Natural killer cell (primary cell): ENCODE measurements at regions not wholly inside any gene's neighbourhood (a gene's known extent, or its start where the extent isn't known, plus 50 kb on each side); places are given as distances from the start of the nearest gene placed in this dataset.

Experiments
- ATAC-seq, 3 donors: fragments of 150-1000 bp in 2 of 3; fragments of 200-7000 bp in 1 of 3; cut with Tn5 transposase; 1 replicate in 1 of 3; 2 replicates in 2 of 3; pipeline ENCODE4 v1.10.0; 2021; ENCODE audit warnings: mild to moderate bottlenecking in 2 of 3, moderate library complexity in 2 of 3
- DNase-seq, 2 donors: peaks; one replicate each; pipeline versions ENCODE4 v3.0.0 to v3.0.0-alpha.2; 2013 to 2021; ENCODE audit warnings: mixed read lengths in 1 of 2
- H3K27ac ChIP-seq: one replicate; pipeline ENCODE4 v1.5.1; 2013; ENCODE audit warnings: mild to moderate bottlenecking, low read length
- H3K27me3 ChIP-seq: one replicate; pipeline ENCODE4 v1.6.1; 2013; ENCODE audit warnings: low read length; ENCODE audit not compliant: control insufficient read depth, insufficient read depth
- H3K36me3 ChIP-seq: one replicate; pipeline ENCODE4 v1.6.1; 2013; ENCODE audit warnings: low read length; ENCODE audit not compliant: control insufficient read depth, insufficient read depth
- H3K4me1 ChIP-seq: one replicate; pipeline ENCODE4 v1.6.1; 2013; ENCODE audit warnings: low read length; ENCODE audit not compliant: control insufficient read depth, insufficient read depth
- H3K4me3 ChIP-seq: one replicate; pipeline ENCODE4 v1.5.1; 2013; ENCODE audit warnings: low read length
- H3K9me3 ChIP-seq: one replicate; pipeline ENCODE4 v1.6.1; 2013; ENCODE audit warnings: low read length; ENCODE audit not compliant: control insufficient read depth, insufficient read depth
- H3K27ac Mint-ChIP-seq, 2 donors: one replicate each; pipeline ENCODE4 v1.8.0; 2022; ENCODE audit warnings: mild to moderate bottlenecking in 2 of 2, mixed read lengths in 2 of 2, moderate library complexity in 1 of 2
- H3K27me3 Mint-ChIP-seq, 2 donors: one replicate each; pipeline ENCODE4 v1.8.0; 2022; ENCODE audit warnings: low read depth in 2 of 2, mixed read lengths in 2 of 2
- H3K36me3 Mint-ChIP-seq: one replicate; pipeline ENCODE4 v1.8.0; 2022; ENCODE audit warnings: mixed read lengths
- H3K4me1 Mint-ChIP-seq, 2 donors: one replicate each; pipeline ENCODE4 v1.8.0; 2022; ENCODE audit warnings: mixed read lengths in 2 of 2
- H3K4me3 Mint-ChIP-seq: one replicate; pipeline ENCODE4 v1.8.0; 2022; ENCODE audit warnings: mild to moderate bottlenecking, moderate library complexity, mixed read lengths
- H3K9me3 Mint-ChIP-seq, 2 donors: one replicate each; pipeline ENCODE4 v1.8.0; 2022; ENCODE audit warnings: mixed read lengths in 2 of 2
- WGBS: methylation state at CpG from one replicate; pipeline ENCODE4 v1.1.7; 2013; ENCODE audit warnings: missing lambda C conversion rate; ENCODE audit not compliant: insufficient coverage; 5-methylcytosine and 5-hydroxymethylcytosine counted together
- intact Hi-C: fragments of 100-400 bp; cut with micrococcal nuclease; formaldehyde crosslinking; loops from one replicate; pipeline ENCODE4 v1.14.2; 2022
- TF ChIP-seq, protein P1 (sequence below): fragments of 200-600 bp; IDR thresholded peaks from one replicate; pipeline ENCODE4 v1.8.0; 2022; ENCODE audit warnings: antibody characterized with exemption

DNA sequence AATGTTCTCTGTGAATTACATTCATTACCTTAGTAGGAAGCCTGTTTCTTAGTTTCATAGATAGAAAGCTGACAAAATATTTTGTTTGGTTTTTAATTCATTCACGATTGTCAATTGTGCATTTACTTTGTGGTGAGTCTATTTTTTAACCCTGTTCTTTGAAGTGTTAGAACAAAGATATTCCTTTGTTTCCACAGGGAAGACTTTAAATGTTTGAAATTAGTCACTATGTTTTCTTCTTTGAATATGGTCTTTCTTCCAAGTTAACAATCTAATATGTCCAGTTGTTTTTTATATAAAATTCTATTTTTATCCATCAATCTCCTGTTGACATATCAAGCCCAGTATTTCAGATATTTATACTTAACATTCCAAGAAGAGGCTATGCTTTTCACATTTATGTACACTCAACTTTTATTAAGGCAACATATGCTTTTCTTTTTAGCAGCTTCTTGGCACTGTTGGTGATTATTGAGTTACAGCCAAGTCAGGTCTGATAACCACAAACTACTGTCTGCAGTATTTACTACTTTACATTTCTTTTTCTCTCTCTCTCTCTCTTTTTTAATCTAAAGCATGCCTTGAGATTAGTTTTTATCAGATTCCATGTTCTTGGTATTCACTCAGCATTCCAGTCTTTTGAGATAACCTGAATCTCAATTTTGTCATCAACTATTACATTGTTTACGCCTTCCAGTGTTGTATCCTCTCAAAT lies 812.8 kb upstream of the SLC10A2 start:
- no peaks in the 10 kb centered on the region for H3K36me3 ChIP-seq
- no peaks in the 10 kb centered on the region for H3K27me3 ChIP-seq
- H3K4me3 ChIP-seq: no peak overlapping the region
- no peaks in the 10 kb centered on the region for H3K4me1 ChIP-seq
- TF ChIP-seq, protein P1, sequence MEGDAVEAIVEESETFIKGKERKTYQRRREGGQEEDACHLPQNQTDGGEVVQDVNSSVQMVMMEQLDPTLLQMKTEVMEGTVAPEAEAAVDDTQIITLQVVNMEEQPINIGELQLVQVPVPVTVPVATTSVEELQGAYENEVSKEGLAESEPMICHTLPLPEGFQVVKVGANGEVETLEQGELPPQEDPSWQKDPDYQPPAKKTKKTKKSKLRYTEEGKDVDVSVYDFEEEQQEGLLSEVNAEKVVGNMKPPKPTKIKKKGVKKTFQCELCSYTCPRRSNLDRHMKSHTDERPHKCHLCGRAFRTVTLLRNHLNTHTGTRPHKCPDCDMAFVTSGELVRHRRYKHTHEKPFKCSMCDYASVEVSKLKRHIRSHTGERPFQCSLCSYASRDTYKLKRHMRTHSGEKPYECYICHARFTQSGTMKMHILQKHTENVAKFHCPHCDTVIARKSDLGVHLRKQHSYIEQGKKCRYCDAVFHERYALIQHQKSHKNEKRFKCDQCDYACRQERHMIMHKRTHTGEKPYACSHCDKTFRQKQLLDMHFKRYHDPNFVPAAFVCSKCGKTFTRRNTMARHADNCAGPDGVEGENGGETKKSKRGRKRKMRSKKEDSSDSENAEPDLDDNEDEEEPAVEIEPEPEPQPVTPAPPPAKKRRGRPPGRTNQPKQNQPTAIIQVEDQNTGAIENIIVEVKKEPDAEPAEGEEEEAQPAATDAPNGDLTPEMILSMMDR: no peak
- intact Hi-C loops: no loop called here
- H3K9me3 ChIP-seq: peaks cover 3% of the 10 kb centered on the region
- Mint-ChIP-seq H3K36me3 (no peaks in the 10 kb centered on the region), H3K27ac (no peak overlapping the region), H3K4me1 (no peaks in the 10 kb centered on the region), H3K4me3 (no peak overlapping the region), H3K9me3 (peaks cover 3 to 15% of the 10 kb centered on the region in 2 donors), H3K27me3 (no peaks in the 10 kb centered on the region)
- WGBS: 92% methylated on average over 1 of the region's 2 CpGs
- DNase-seq: no peak
- no peak overlapping the region for H3K27ac ChIP-seq
- no peak for ATAC-seq

DNA sequence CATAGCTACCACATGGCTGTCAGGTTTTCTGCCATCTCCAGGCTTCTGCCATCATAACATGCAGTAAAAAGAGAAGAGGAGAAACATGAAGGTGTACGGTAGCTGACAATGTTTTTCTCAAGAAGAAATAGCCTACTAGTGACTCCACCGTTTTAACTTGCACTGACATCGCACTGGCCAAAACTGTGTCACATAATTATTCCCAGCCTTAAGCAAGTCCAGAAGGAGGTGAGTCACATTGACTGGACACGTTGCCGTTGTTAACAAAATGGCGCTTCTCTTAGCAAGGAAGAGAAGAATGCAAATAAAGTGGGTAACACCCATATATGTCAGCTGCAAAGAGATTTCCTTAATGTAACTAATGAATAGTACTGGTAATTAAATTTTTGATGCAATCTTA lies 810.4 kb upstream of the SLC10A2 start:
- intact Hi-C loops: no loop called here
- 99% methylated on average over 5 of the region's 6 CpGs for WGBS

DNA sequence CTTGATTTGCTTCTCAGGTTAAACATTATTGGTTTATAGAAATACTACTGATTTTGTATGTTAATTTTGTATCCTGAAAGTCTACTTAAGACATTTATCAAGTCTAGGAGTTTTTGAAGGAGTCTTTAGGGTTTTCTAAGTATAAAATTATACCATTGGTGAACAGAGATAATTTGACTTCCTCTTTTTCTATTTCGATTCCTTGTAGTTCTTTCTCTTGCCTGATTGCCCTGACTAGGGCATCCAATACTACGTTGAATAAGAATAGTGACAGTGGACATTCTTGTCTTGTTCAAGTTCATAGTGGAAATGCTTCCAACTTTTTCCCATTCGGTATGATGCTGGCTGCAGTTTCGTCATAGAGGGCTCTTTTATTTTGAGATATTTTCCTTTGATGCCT lies 807.5 kb upstream of the SLC10A2 start:
- Histone ChIP-seq H3K4me1 (no peaks in the 10 kb centered on the region), H3K9me3 (peaks cover 8% of the 10 kb centered on the region), H3K4me3 (no peak overlapping the region), H3K36me3 (no peaks in the 10 kb centered on the region), H3K27me3 (no peaks in the 10 kb centered on the region), H3K27ac (no peak overlapping the region)
- no peaks in the 10 kb centered on the region for H3K27me3 Mint-ChIP-seq
- no peak overlapping the region for H3K27ac Mint-ChIP-seq
- ATAC-seq: no peak
- 76% methylated on average over 3 of the region's 4 CpGs for WGBS
- H3K36me3 Mint-ChIP-seq: no peaks in the 10 kb centered on the region
- H3K9me3 Mint-ChIP-seq: peaks cover 5 to 10% of the 10 kb centered on the region in 2 donors
- intact Hi-C loops: no loop called here
- DNase-seq: no peak
- TF ChIP-seq, protein P1: no peak
- no peak overlapping the region for H3K4me3 Mint-ChIP-seq
- no peaks in the 10 kb centered on the region for H3K4me1 Mint-ChIP-seq

More for the DNA sequence above, 810.4 kb upstream of the SLC10A2 start:
- no peaks in the 10 kb centered on the region for H3K27me3 ChIP-seq
- H3K4me1 Mint-ChIP-seq: no peaks in the 10 kb centered on the region
- no peak overlapping the region for H3K27ac Mint-ChIP-seq
- no peaks in the 10 kb centered on the region for H3K36me3 ChIP-seq
- no peak overlapping the region for H3K27ac ChIP-seq
- peaks cover 7 to 16% of the 10 kb centered on the region in 2 donors for H3K9me3 Mint-ChIP-seq
- DNase-seq (no peak), ATAC-seq (no peak)
- TF ChIP-seq, protein P1: no peak
- no peak overlapping the region for H3K4me3 ChIP-seq
- H3K9me3 ChIP-seq: peaks cover 8% of the 10 kb centered on the region
- no peaks in the 10 kb centered on the region for H3K4me1 ChIP-seq
- H3K27me3 Mint-ChIP-seq: no peaks in the 10 kb centered on the region
- no peaks in the 10 kb centered on the region for H3K36me3 Mint-ChIP-seq
- no peak overlapping the region for H3K4me3 Mint-ChIP-seq

DNA sequence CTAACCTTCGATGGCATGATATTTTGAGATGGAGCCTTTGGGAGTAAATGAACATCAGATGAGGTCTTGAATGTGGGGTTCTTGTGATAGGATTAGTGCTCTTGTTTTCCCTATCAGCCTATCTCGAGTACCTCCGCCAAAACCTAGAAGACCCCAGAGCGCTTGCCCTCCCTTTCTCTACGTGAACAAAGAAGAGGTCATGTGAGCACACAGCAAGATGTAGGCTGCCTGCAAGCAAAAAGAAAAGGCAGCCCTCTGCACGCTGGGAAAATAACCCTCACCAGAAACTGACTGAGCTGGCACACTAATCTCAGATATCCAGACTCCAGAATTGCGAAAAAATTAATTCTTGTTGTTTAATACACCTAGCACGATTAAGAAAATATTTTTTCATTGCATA lies 799.8 kb upstream of the SLC10A2 start:
- H3K4me3 Mint-ChIP-seq: no peak overlapping the region
- H3K36me3 Mint-ChIP-seq: no peaks in the 10 kb centered on the region
- H3K27me3 Mint-ChIP-seq: no peaks in the 10 kb centered on the region
- Histone ChIP-seq H3K27me3 (no peaks in the 10 kb centered on the region), H3K9me3 (peaks cover 3% of the 10 kb centered on the region), H3K4me1 (no peaks in the 10 kb centered on the region), H3K36me3 (no peaks in the 10 kb centered on the region), H3K4me3 (no peak overlapping the region), H3K27ac (no peak overlapping the region)
- no peak for ATAC-seq
- peaks cover 4 to 12% of the 10 kb centered on the region in 2 donors for H3K9me3 Mint-ChIP-seq
- TF ChIP-seq, protein P1: no peak
- no peak for DNase-seq
- WGBS: 90% methylated on average over 7 of the region's 8 CpGs
- intact Hi-C loops: no loop called here
- no peak overlapping the region for H3K27ac Mint-ChIP-seq
- H3K4me1 Mint-ChIP-seq: no peaks in the 10 kb centered on the region
